PC-9 (cell line): ENCODE measurements at regions not wholly inside any gene's neighbourhood (a gene's known extent, or its start where the extent isn't known, plus 50 kb on each side); places are given as distances from the start of the nearest gene placed in this dataset.

Experiments used
- BruUV-seq: library from RNA; stranded (reverse); fragments of 400-500 nt; replicated peaks from 2 replicates; lab custom pipeline; 2021; lab: Mats Ljungman, UMichigan
- CTCF ChIA-PET: fragments of 300-600 bp; sonication (Branson Sonifier 250); formaldehyde crosslinking; loops from one replicate; lab custom pipeline; 2022; ENCODE audit warnings: antibody characterized with exemption; lab: Charles Lee
- POLR2A ChIA-PET: fragments of 300-600 bp; sonication (Branson Sonifier 250); formaldehyde crosslinking; loops from one replicate; lab custom pipeline; 2022; ENCODE audit warnings: antibody characterized with exemption; ENCODE audit not compliant: unreplicated experiment; lab: Charles Lee
- DNase-seq, 2 experiments: peaks; one replicate each; pipeline versions ENCODE4 v3.0.0 to v3.0.0-alpha.2; 2015 to 2022; ENCODE audit warnings: mixed read lengths in 1 of 2
- H2AFZ ChIP-seq: fragments of 200-600 bp; sonication (generic); 2 replicates; pipeline ENCODE4 v1.8.1; 2017; ENCODE audit warnings: antibody characterized with exemption
- H3F3A ChIP-seq: fragments of 200-600 bp; sonication (generic); 2 replicates; pipeline ENCODE4 v1.8.1; 2017; ENCODE audit warnings: antibody characterized with exemption, mild to moderate bottlenecking, low read depth; ENCODE audit not compliant: insufficient read depth
- H3K27ac ChIP-seq: fragments of 200-600 bp; sonication (generic); 2 replicates; pipeline ENCODE4 v1.6.1; 2016; ENCODE audit warnings: mixed run types
- H3K27me3 ChIP-seq: fragments of 200-600 bp; sonication (generic); 2 replicates; pipeline ENCODE4 v1.6.1; 2016; ENCODE audit warnings: low read depth, mixed run types; ENCODE audit not compliant: insufficient read depth
- H3K36me3 ChIP-seq: fragments of 200-600 bp; sonication (generic); 2 replicates; pipeline ENCODE4 v1.6.1; 2016; ENCODE audit warnings: low read depth, mixed run types
- H3K4me1 ChIP-seq: fragments of 200-600 bp; sonication (generic); replicated peaks from 2 replicates; pipeline ENCODE4 v1.6.1; 2016; ENCODE audit warnings: mixed run types; ENCODE audit not compliant: insufficient read depth
- H3K4me2 ChIP-seq: fragments of 200-600 bp; sonication (generic); 2 replicates; pipeline ENCODE4 v1.6.1; 2017; ENCODE audit warnings: mixed run types
- H3K4me3 ChIP-seq: fragments of 200-600 bp; sonication (generic); 2 replicates; pipeline ENCODE4 v1.6.1; 2016; ENCODE audit warnings: mixed run types
- H3K79me2 ChIP-seq: fragments of 200-600 bp; sonication (generic); 2 replicates; pipeline ENCODE4 v1.6.1; 2017; ENCODE audit warnings: low read depth, mixed run types
- H3K9me2 ChIP-seq: fragments of 200-600 bp; sonication (generic); 2 replicates; pipeline ENCODE4 v1.8.1; 2017; ENCODE audit warnings: mild to moderate bottlenecking; ENCODE audit not compliant: insufficient read depth
- H3K9me3 ChIP-seq: fragments of 200-600 bp; sonication (generic); 2 replicates; pipeline ENCODE4 v1.8.1; 2016; ENCODE audit warnings: low read depth; ENCODE audit not compliant: insufficient read depth
- H4K20me1 ChIP-seq: fragments of 200-600 bp; sonication (generic); 2 replicates; pipeline ENCODE4 v1.8.1; 2017; ENCODE audit not compliant: insufficient read depth
- CTCF ChIP-seq: fragments of 200-600 bp; sonication (generic); conservative IDR thresholded peaks from 2 replicates; pipeline ENCODE4 v1.6.1; 2017; ENCODE audit warnings: mixed run types, antibody characterized with exemption, mild to moderate bottlenecking, moderate library complexity
- EZH2 ChIP-seq: fragments of 200-600 bp; sonication (generic); IDR thresholded peaks from 2 replicates; pipeline ENCODE4 v1.8.0; 2017; ENCODE audit warnings: antibody characterized with exemption, low read depth
- intact Hi-C: fragments of 100-400 bp; cut with micrococcal nuclease; formaldehyde crosslinking; loops from one replicate; pipeline ENCODE4 v1.10.0; 2022; ENCODE audit not compliant: unreplicated experiment

GRCh38 chr5:2269656-2270055 lies 386.9 kb upstream of the IRX4 start:
- Histone ChIP-seq H3K79me2 (no peaks in the 10 kb centered on the region), H3K4me2 (no peak overlapping the region), H4K20me1 (no peaks in the 10 kb centered on the region), H3K9me3 (no peaks in the 10 kb centered on the region), H3K36me3 (no peaks in the 10 kb centered on the region), H3F3A (no peaks in the 10 kb centered on the region), H3K9me2 (no peaks in the 10 kb centered on the region), H3K4me3 (no peak overlapping the region), H3K4me1 (no peaks in the 10 kb centered on the region), H2AFZ (no peak overlapping the region), H3K27me3 (peaks cover 88% of the 10 kb centered on the region), H3K27ac (no peak overlapping the region)
- intact Hi-C loops, result no loop called here
- ChIA-PET CTCF (no interaction called here), POLR2A (no interaction called here)
- BruUV-seq, result no TSS peak
- DNase-seq, result no peak
- TF ChIP-seq EZH2, result no peak
- no peak for TF ChIP-seq CTCF

GRCh38 chr5:2267991-2268390 lies 385.3 kb upstream of the IRX4 start:
- Histone ChIP-seq H3K4me1 (no peaks in the 10 kb centered on the region), H3K79me2 (no peaks in the 10 kb centered on the region), H3F3A (no peaks in the 10 kb centered on the region), H3K27me3 (peaks cover 88% of the 10 kb centered on the region), H3K27ac (no peak overlapping the region), H3K9me3 (no peaks in the 10 kb centered on the region), H3K36me3 (no peaks in the 10 kb centered on the region), H3K4me3 (no peak overlapping the region), H3K9me2 (no peaks in the 10 kb centered on the region), H2AFZ (no peak overlapping the region), H4K20me1 (no peaks in the 10 kb centered on the region), H3K4me2 (no peak overlapping the region)
- ChIA-PET CTCF (no interaction called here), POLR2A (no interaction called here)
- TF ChIP-seq EZH2 (no peak), CTCF (no peak)
- intact Hi-C loops, result no loop called here
- no peak for DNase-seq
- BruUV-seq, result no TSS peak

- no peak overlapping the region for H3K27ac ChIP-seq
- H4K20me1 ChIP-seq, result no peaks in the 10 kb centered on the region
- no peaks in the 10 kb centered on the region for H3K9me2 ChIP-seq
- ChIA-PET POLR2A (no interaction called here), CTCF (no interaction called here)
- H3K79me2 ChIP-seq, result no peaks in the 10 kb centered on the region
- H3K36me3 ChIP-seq, result no peaks in the 10 kb centered on the region
- no peak overlapping the region for H2AFZ ChIP-seq
- H3F3A ChIP-seq, result no peaks in the 10 kb centered on the region
- H3K9me3 ChIP-seq, result no peaks in the 10 kb centered on the region
- no peak overlapping the region for H3K4me2 ChIP-seq
- no TSS peak for BruUV-seq
- intact Hi-C loops, result no loop called here
- peaks cover 88% of the 10 kb centered on the region for H3K27me3 ChIP-seq
- no peaks in the 10 kb centered on the region for H3K4me1 ChIP-seq
- H3K4me3 ChIP-seq, result no peak overlapping the region
- no peak for DNase-seq
- TF ChIP-seq CTCF (no peak), EZH2 (no peak)
Observed at GRCh38 chr5:2266641-2267240, 384.0 kb upstream of the IRX4 start.
